Transverse colon (tissue), 4 donors: ENCODE measurements at regions not wholly inside any gene's neighbourhood (a gene's known extent, or its start where the extent isn't known, plus 50 kb on each side); places are given as distances from the start of the nearest gene placed in this dataset.

Experiments
- DNase-seq: peaks from one replicate; pipeline ENCODE4 v3.0.0-alpha.2; 2019
- H3K27ac ChIP-seq, 4 donors: fragments of 200-600 bp; sonication (generic); 2 replicates each; pipeline ENCODE4 v1.5.1; 2016 to 2018; ENCODE audit warnings: inconsistent platforms in 4 of 4
- H3K27me3 ChIP-seq: fragments of 200-600 bp; sonication (generic); 2 replicates; pipeline ENCODE4 v1.5.1; 2017; ENCODE audit warnings: inconsistent platforms
- H3K36me3 ChIP-seq, 4 donors: fragments of 200-600 bp; sonication (generic); 2 replicates each; pipeline ENCODE4 v1.5.1; 2017 to 2019; ENCODE audit warnings: inconsistent platforms in 4 of 4
- H3K4me1 ChIP-seq, 4 donors: fragments of 200-600 bp; sonication (generic); 2 replicates each; pipeline ENCODE4 v1.5.1; 2017 to 2020; ENCODE audit warnings: inconsistent platforms in 4 of 4
- H3K4me3 ChIP-seq, 4 donors: fragments of 200-600 bp; sonication (generic); 1 replicate in 1 of 4; 2 replicates in 3 of 4; pipeline versions ENCODE4 v1.5.1 to v1.6.1; 2017 to 2019; ENCODE audit warnings: inconsistent platforms in 4 of 4
- H3K9me3 ChIP-seq, 2 donors: fragments of 200-600 bp; sonication (generic); 2 replicates each; pipeline ENCODE4 v1.5.1; 2017 to 2019; ENCODE audit warnings: inconsistent platforms in 2 of 2
- CTCF ChIP-seq, 5 experiments: fragments of 200-600 bp in 3 of 5; fragments of 450-650 bp in 2 of 5; sonication (generic) in 3 of 5; IDR thresholded peaks; 1 replicate in 2 of 5; 2 replicates in 3 of 5; pipeline ENCODE4 v1.5.1; 2016 to 2017; ENCODE audit warnings: antibody characterized with exemption in 5 of 5, inconsistent platforms in 3 of 5, mild to moderate bottlenecking in 2 of 5, moderate library complexity in 1 of 5
- EP300 ChIP-seq: sonication (generic); formaldehyde crosslinking; IDR thresholded peaks from one replicate; pipeline ENCODE4 v1.6.1; 2017; ENCODE audit warnings: antibody characterized with exemption, low read depth
- POLR2A ChIP-seq: fragments of 450-650 bp; IDR thresholded peaks from one replicate; pipeline ENCODE4 v1.6.1; 2016; ENCODE audit warnings: antibody characterized with exemption, mild to moderate bottlenecking, moderate library complexity
- POLR2AphosphoS5 ChIP-seq, 3 donors: sonication (generic); formaldehyde crosslinking; IDR thresholded peaks; one replicate each; pipeline ENCODE4 v1.6.1; 2016; ENCODE audit warnings: antibody characterized with exemption in 3 of 3
- WGBS, 2 donors: methylation state at CpG; one replicate each; pipeline ENCODE4 v1.1.5; 2018; ENCODE audit warnings: low coverage in 1 of 2; 5-methylcytosine and 5-hydroxymethylcytosine counted together
- in situ Hi-C, 4 donors: fragments of 200-750 bp; cut with MboI; loops; one replicate each; pipeline versions ENCODE4 v1.15.0 to v1.15.1; 2017; ENCODE audit warnings: low sequenced_read_pairs in 3 of 4, low pct_ligation_motif_present in 1 of 4, low pct_unique_long_range_greater_than_20kb in 1 of 4
- intact Hi-C: fragments of 100-400 bp; cut with DNase I; formaldehyde crosslinking; loops from one replicate; pipeline ENCODE4 v1.15.1; 2023; ENCODE audit warnings: low total_unique reads

- no peak for DNase-seq
- in situ Hi-C loops (no loop called here), intact Hi-C loops (no loop called here)
- Histone ChIP-seq H3K27ac (no peak overlapping the region), H3K36me3 (no peaks in the 10 kb centered on the region), H3K9me3 (no peaks in the 10 kb centered on the region), H3K4me1 (no peaks in the 10 kb centered on the region), H3K4me3 (no peak overlapping the region), H3K27me3 (no peaks in the 10 kb centered on the region)
- 63 to 66% methylated on average over 2 to 4 of the region's 4 CpGs for WGBS, 2 donors
- TF ChIP-seq POLR2AphosphoS5 (IDR thresholded peaks at IDR 0.05): no peak
These were observed 189.6 kb downstream of the GPAM start for GRCh38 chr10:111993872-111994426.

- TF ChIP-seq POLR2A: no peak
- no peak for TF ChIP-seq CTCF (IDR thresholded peaks at IDR 0.05)
- TF ChIP-seq POLR2AphosphoS5 (IDR thresholded peaks at IDR 0.05): no peak
- TF ChIP-seq EP300: no peak
- in situ Hi-C loops: no loop called here
- no peaks in the 10 kb centered on the region for H3K36me3 ChIP-seq
These were observed 187.5 kb downstream of the GPAM start for GRCh38 chr10:111996103-111996502.

GRCh38 chr10:111998728-111999127 is 184.8 kb downstream of the GPAM start:
- no peak for DNase-seq
- Histone ChIP-seq H3K27ac (no peak overlapping the region), H3K27me3 (no peaks in the 10 kb centered on the region), H3K4me1 (no peaks in the 10 kb centered on the region), H3K9me3 (no peaks in the 10 kb centered on the region), H3K4me3 (no peak overlapping the region), H3K36me3 (no peaks in the 10 kb centered on the region)
- no peak for TF ChIP-seq EP300
- no peak for TF ChIP-seq POLR2A
- no peak for TF ChIP-seq POLR2AphosphoS5 (IDR thresholded peaks at IDR 0.05)
- no peak for TF ChIP-seq CTCF (IDR thresholded peaks at IDR 0.05)
- WGBS, 2 donors: 80 to 87% methylated on average over 7 of the region's 7 CpGs
- intact Hi-C loops (no loop called here), in situ Hi-C loops (no loop called here)

More at GRCh38 chr10:111996103-111996502, 187.5 kb downstream of the GPAM start:
- Histone ChIP-seq H3K4me3 (no peak overlapping the region), H3K9me3 (no peaks in the 10 kb centered on the region), H3K4me1 (no peaks in the 10 kb centered on the region), H3K27ac (no peak overlapping the region), H3K27me3 (no peaks in the 10 kb centered on the region)
- 63 to 67% methylated on average over 1 to 2 of the region's 2 CpGs for WGBS, 2 donors
- intact Hi-C loops: no loop called here
- DNase-seq: no peak

- Histone ChIP-seq H3K27ac (no peak overlapping the region), H3K36me3 (no peaks in the 10 kb centered on the region), H3K4me3 (no peak overlapping the region), H3K9me3 (no peaks in the 10 kb centered on the region), H3K4me1 (no peaks in the 10 kb centered on the region), H3K27me3 (no peaks in the 10 kb centered on the region)
- in situ Hi-C loops (no loop called here), intact Hi-C loops (no loop called here)
- DNase-seq: no peak
- TF ChIP-seq CTCF (IDR thresholded peaks at IDR 0.05) (no peak), POLR2A (no peak), EP300 (no peak), POLR2AphosphoS5 (IDR thresholded peaks at IDR 0.05) (no peak)
- WGBS, 2 donors: 50 to 66% methylated on average over 1 to 4 of the region's 4 CpGs
These were observed 184.2 kb downstream of the GPAM start for GRCh38 chr10:111999205-111999914.
